Endodermal cell (in vitro differentiated cells): ENCODE measurements at regions not wholly inside any gene's neighbourhood (a gene's known extent, or its start where the extent isn't known, plus 50 kb on each side); places are given as distances from the start of the nearest gene placed in this dataset.

Experiments used
- DNase-seq: peaks from one replicate; pipeline ENCODE4 v3.0.0-alpha.2; 2017
- H3K27ac ChIP-seq: 2 replicates; pipeline ENCODE4 v1.5.1; 2013; ENCODE audit warnings: mild to moderate bottlenecking, low read depth, low read length, moderate library complexity
- H3K27me3 ChIP-seq: 2 replicates; pipeline ENCODE4 v1.6.1; 2013; ENCODE audit warnings: mild to moderate bottlenecking, low read length, moderate library complexity; ENCODE audit not compliant: insufficient read depth, control insufficient read depth, poor library complexity, severe bottlenecking
- H3K36me3 ChIP-seq: 2 replicates; pipeline ENCODE4 v1.7.0; 2013; ENCODE audit warnings: mild to moderate bottlenecking, low read length, moderate library complexity; ENCODE audit not compliant: control insufficient read depth, insufficient read depth
- H3K4me1 ChIP-seq: one replicate; pipeline ENCODE4 v1.7.0; 2013; ENCODE audit warnings: low read length; ENCODE audit not compliant: control insufficient read depth, insufficient read depth
- H3K4me3 ChIP-seq: 2 replicates; pipeline ENCODE4 v1.5.1; 2013; ENCODE audit warnings: mild to moderate bottlenecking, low read length, moderate library complexity
- H3K9ac ChIP-seq: 2 replicates; pipeline ENCODE4 v1.6.1; 2013; ENCODE audit warnings: mild to moderate bottlenecking, low read length, moderate library complexity; ENCODE audit not compliant: poor library complexity, severe bottlenecking; ENCODE audit errors: extremely low read depth
- H3K9me3 ChIP-seq: 2 replicates; pipeline ENCODE4 v1.6.1; 2013; ENCODE audit warnings: mild to moderate bottlenecking, low read length, moderate library complexity; ENCODE audit not compliant: control insufficient read depth
- H3K27ac Mint-ChIP-seq: 2 replicates; pipeline ENCODE4 v1.8.0; 2020; ENCODE audit warnings: mixed read lengths
- H3K27me3 Mint-ChIP-seq: 2 replicates; pipeline ENCODE4 v1.8.0; 2021; ENCODE audit warnings: mild to moderate bottlenecking, mixed read lengths; ENCODE audit not compliant: insufficient read depth
- H3K36me3 Mint-ChIP-seq: 2 replicates; pipeline ENCODE4 v1.8.0; 2020; ENCODE audit warnings: low read depth, mixed read lengths
- H3K4me1 Mint-ChIP-seq: 2 replicates; pipeline ENCODE4 v1.8.0; 2020; ENCODE audit warnings: mixed read lengths
- H3K4me3 Mint-ChIP-seq: 2 replicates; pipeline ENCODE4 v1.8.0; 2020; ENCODE audit warnings: mild to moderate bottlenecking, moderate library complexity, mixed read lengths
- H3K9me3 Mint-ChIP-seq: 2 replicates; pipeline ENCODE4 v1.8.0; 2020; ENCODE audit warnings: mild to moderate bottlenecking, mixed read lengths
- CTCF ChIP-seq: fragments of 200-600 bp; sonication (generic); conservative IDR thresholded peaks from 2 replicates; pipeline ENCODE4 v1.5.0; 2021; ENCODE audit warnings: antibody characterized with exemption, mild to moderate bottlenecking
- WGBS, 2 experiments: methylation state at CpG; one replicate each; pipeline versions ENCODE4 v1.1.5 to v1.1.7; 2013; ENCODE audit warnings: missing lambda C conversion rate in 2 of 2, mixed read lengths in 1 of 2; ENCODE audit not compliant: insufficient coverage in 1 of 2, insufficient read length in 1 of 2; 5-methylcytosine and 5-hydroxymethylcytosine counted together

GRCh38 chr7:152514771-152515105, 78.9 kb upstream of the KMT2C start:
- Mint-ChIP-seq H3K27me3 (no peaks in the 10 kb centered on the region), H3K9me3 (peaks cover 12% of the 10 kb centered on the region), H3K27ac (no peak overlapping the region), H3K36me3 (no peaks in the 10 kb centered on the region), H3K4me1 (no peaks in the 10 kb centered on the region), H3K4me3 (no peak overlapping the region)
- no peaks in the 10 kb centered on the region for H3K4me1 ChIP-seq
- no peaks in the 10 kb centered on the region for H3K36me3 ChIP-seq
- peaks cover 6% of the 10 kb centered on the region for H3K9me3 ChIP-seq
- no peak overlapping the region for H3K9ac ChIP-seq
- no peak for TF ChIP-seq CTCF
- H3K27me3 ChIP-seq = no peaks in the 10 kb centered on the region
- no peak overlapping the region for H3K27ac ChIP-seq
- DNase-seq = no peak
- H3K4me3 ChIP-seq = no peak overlapping the region
- 92 to 93% methylated on average over 13 to 14 of the region's 14 CpGs for WGBS, 2 experiments

- H3K27me3 ChIP-seq = no peaks in the 10 kb centered on the region
- no peak for TF ChIP-seq CTCF
- Mint-ChIP-seq H3K4me3 (no peak overlapping the region), H3K9me3 (peaks cover 6% of the 10 kb centered on the region), H3K27ac (no peak overlapping the region), H3K27me3 (no peaks in the 10 kb centered on the region), H3K36me3 (no peaks in the 10 kb centered on the region), H3K4me1 (no peaks in the 10 kb centered on the region)
- H3K9ac ChIP-seq = no peak overlapping the region
- H3K27ac ChIP-seq = no peak overlapping the region
- no peaks in the 10 kb centered on the region for H3K36me3 ChIP-seq
- peak; percentile 61 for DNase-seq
- H3K9me3 ChIP-seq = peaks cover 2% of the 10 kb centered on the region
- no peak overlapping the region for H3K4me3 ChIP-seq
- 82 to 88% methylated on average over 10 to 20 of the region's 20 CpGs for WGBS, 2 experiments
- no peaks in the 10 kb centered on the region for H3K4me1 ChIP-seq
Measured at GRCh38 chr7:152513861-152514770, 78.3 kb upstream of the KMT2C start.

GRCh38 chr7:152512706-152513105, 76.9 kb upstream of the KMT2C start:
- H3K9me3 ChIP-seq = no peaks in the 10 kb centered on the region
- TF ChIP-seq CTCF = no peak
- Mint-ChIP-seq H3K9me3 (peaks cover 3% of the 10 kb centered on the region), H3K4me3 (no peak overlapping the region), H3K4me1 (no peaks in the 10 kb centered on the region), H3K27ac (no peak overlapping the region), H3K36me3 (no peaks in the 10 kb centered on the region), H3K27me3 (no peaks in the 10 kb centered on the region)
- no peak overlapping the region for H3K27ac ChIP-seq
- H3K4me1 ChIP-seq = no peaks in the 10 kb centered on the region
- H3K9ac ChIP-seq = no peak overlapping the region
- H3K27me3 ChIP-seq = no peaks in the 10 kb centered on the region
- WGBS, 2 experiments = 92 to 96% methylated on average over 3 to 5 of the region's 5 CpGs
- H3K4me3 ChIP-seq = no peak overlapping the region
- H3K36me3 ChIP-seq = no peaks in the 10 kb centered on the region
- DNase-seq = no peak
